Natural killer cell (primary cell): ENCODE measurements at regions not wholly inside any gene's neighbourhood (a gene's known extent, or its start where the extent isn't known, plus 50 kb on each side); places are given as distances from the start of the nearest gene placed in this dataset.

Experiments used
- ATAC-seq, 3 donors: fragments of 150-1000 bp in 2 of 3; fragments of 200-7000 bp in 1 of 3; cut with Tn5 transposase; 1 replicate in 1 of 3; 2 replicates in 2 of 3; pipeline ENCODE4 v1.10.0; 2021; ENCODE audit warnings: mild to moderate bottlenecking in 2 of 3, moderate library complexity in 2 of 3
- DNase-seq, 2 donors: peaks; one replicate each; pipeline versions ENCODE4 v3.0.0 to v3.0.0-alpha.2; 2013 to 2021; ENCODE audit warnings: mixed read lengths in 1 of 2
- H3K27ac ChIP-seq: one replicate; pipeline ENCODE4 v1.5.1; 2013; ENCODE audit warnings: mild to moderate bottlenecking, low read length
- H3K27me3 ChIP-seq: one replicate; pipeline ENCODE4 v1.6.1; 2013; ENCODE audit warnings: low read length; ENCODE audit not compliant: control insufficient read depth, insufficient read depth
- H3K36me3 ChIP-seq: one replicate; pipeline ENCODE4 v1.6.1; 2013; ENCODE audit warnings: low read length; ENCODE audit not compliant: control insufficient read depth, insufficient read depth
- H3K4me1 ChIP-seq: one replicate; pipeline ENCODE4 v1.6.1; 2013; ENCODE audit warnings: low read length; ENCODE audit not compliant: control insufficient read depth, insufficient read depth
- H3K4me3 ChIP-seq: one replicate; pipeline ENCODE4 v1.5.1; 2013; ENCODE audit warnings: low read length
- H3K9me3 ChIP-seq: one replicate; pipeline ENCODE4 v1.6.1; 2013; ENCODE audit warnings: low read length; ENCODE audit not compliant: control insufficient read depth, insufficient read depth
- H3K27ac Mint-ChIP-seq, 2 donors: one replicate each; pipeline ENCODE4 v1.8.0; 2022; ENCODE audit warnings: mild to moderate bottlenecking in 2 of 2, mixed read lengths in 2 of 2, moderate library complexity in 1 of 2
- H3K27me3 Mint-ChIP-seq, 2 donors: one replicate each; pipeline ENCODE4 v1.8.0; 2022; ENCODE audit warnings: low read depth in 2 of 2, mixed read lengths in 2 of 2
- H3K36me3 Mint-ChIP-seq: one replicate; pipeline ENCODE4 v1.8.0; 2022; ENCODE audit warnings: mixed read lengths
- H3K4me1 Mint-ChIP-seq, 2 donors: one replicate each; pipeline ENCODE4 v1.8.0; 2022; ENCODE audit warnings: mixed read lengths in 2 of 2
- H3K4me3 Mint-ChIP-seq: one replicate; pipeline ENCODE4 v1.8.0; 2022; ENCODE audit warnings: mild to moderate bottlenecking, moderate library complexity, mixed read lengths
- H3K9me3 Mint-ChIP-seq, 2 donors: one replicate each; pipeline ENCODE4 v1.8.0; 2022; ENCODE audit warnings: mixed read lengths in 2 of 2
- CTCF ChIP-seq: fragments of 200-600 bp; IDR thresholded peaks from one replicate; pipeline ENCODE4 v1.8.0; 2022; ENCODE audit warnings: antibody characterized with exemption
- WGBS: methylation state at CpG from one replicate; pipeline ENCODE4 v1.1.7; 2013; ENCODE audit warnings: missing lambda C conversion rate; ENCODE audit not compliant: insufficient coverage; 5-methylcytosine and 5-hydroxymethylcytosine counted together
- intact Hi-C: fragments of 100-400 bp; cut with micrococcal nuclease; formaldehyde crosslinking; loops from one replicate; pipeline ENCODE4 v1.14.2; 2022

GRCh38 chr2:183605440-183605839, 481.2 kb downstream of the NUP35 start:
- WGBS, result 73% methylated on average over 1 of the region's 3 CpGs
- no peak overlapping the region for H3K4me3 Mint-ChIP-seq
- Histone ChIP-seq H3K36me3 (no peaks in the 10 kb centered on the region), H3K4me3 (no peak overlapping the region), H3K4me1 (no peaks in the 10 kb centered on the region), H3K27me3 (no peaks in the 10 kb centered on the region), H3K27ac (no peak overlapping the region), H3K9me3 (peaks cover 6% of the 10 kb centered on the region)
- no peak overlapping the region for H3K27ac Mint-ChIP-seq
- no peak for DNase-seq
- ATAC-seq, result no peak
- H3K9me3 Mint-ChIP-seq, result peaks cover 6 to 12% of the 10 kb centered on the region in 2 donors
- intact Hi-C loops, result no loop called here
- H3K27me3 Mint-ChIP-seq, result no peaks in the 10 kb centered on the region
- TF ChIP-seq CTCF, result no peak
- H3K36me3 Mint-ChIP-seq, result no peaks in the 10 kb centered on the region
- H3K4me1 Mint-ChIP-seq, result no peaks in the 10 kb centered on the region

- no peak overlapping the region for H3K4me3 ChIP-seq
- H3K9me3 ChIP-seq, result peaks cover 4% of the 10 kb centered on the region
- H3K27me3 ChIP-seq, result no peaks in the 10 kb centered on the region
- no peak for TF ChIP-seq CTCF
- H3K27ac Mint-ChIP-seq, result no peak overlapping the region
- H3K4me3 Mint-ChIP-seq, result no peak overlapping the region
- H3K36me3 ChIP-seq, result no peaks in the 10 kb centered on the region
- no peak for ATAC-seq
- no peaks in the 10 kb centered on the region for H3K4me1 Mint-ChIP-seq
- no peak for DNase-seq
- peaks cover 10 to 14% of the 10 kb centered on the region in 2 donors for H3K9me3 Mint-ChIP-seq
- intact Hi-C loops, result no loop called here
- H3K36me3 Mint-ChIP-seq, result no peaks in the 10 kb centered on the region
- WGBS, result 77% methylated on average over 2 of the region's 2 CpGs
- H3K27ac ChIP-seq, result no peak overlapping the region
- H3K4me1 ChIP-seq, result no peaks in the 10 kb centered on the region
- H3K27me3 Mint-ChIP-seq, result no peaks in the 10 kb centered on the region
Observed at GRCh38 chr2:183606022-183606717, 481.9 kb downstream of the NUP35 start.

GRCh38 chr2:183606718-183607085, 482.5 kb downstream of the NUP35 start:
- H3K4me1 Mint-ChIP-seq, result no peaks in the 10 kb centered on the region
- H3K27ac Mint-ChIP-seq, result no peak overlapping the region
- peaks cover 7 to 14% of the 10 kb centered on the region in 2 donors for H3K9me3 Mint-ChIP-seq
- intact Hi-C loops, result no loop called here
- no peak for DNase-seq
- Histone ChIP-seq H3K27ac (no peak overlapping the region), H3K36me3 (no peaks in the 10 kb centered on the region), H3K27me3 (no peaks in the 10 kb centered on the region), H3K4me3 (no peak overlapping the region), H3K9me3 (peaks cover 4% of the 10 kb centered on the region), H3K4me1 (no peaks in the 10 kb centered on the region)
- H3K36me3 Mint-ChIP-seq, result no peaks in the 10 kb centered on the region
- no peak overlapping the region for H3K4me3 Mint-ChIP-seq
- TF ChIP-seq CTCF, result no peak
- no peak for ATAC-seq
- H3K27me3 Mint-ChIP-seq, result no peaks in the 10 kb centered on the region
- WGBS, result 100% methylated on average over 3 of the region's 3 CpGs

- no peak overlapping the region for H3K4me3 ChIP-seq
- H3K9me3 Mint-ChIP-seq, result peaks cover 7 to 14% of the 10 kb centered on the region in 2 donors
- H3K4me1 Mint-ChIP-seq, result no peaks in the 10 kb centered on the region
- H3K36me3 Mint-ChIP-seq, result no peaks in the 10 kb centered on the region
- no peaks in the 10 kb centered on the region for H3K27me3 Mint-ChIP-seq
- no peak overlapping the region for H3K27ac Mint-ChIP-seq
- H3K36me3 ChIP-seq, result no peaks in the 10 kb centered on the region
- no peaks in the 10 kb centered on the region for H3K27me3 ChIP-seq
- DNase-seq, result no peak
- peaks cover 4% of the 10 kb centered on the region for H3K9me3 ChIP-seq
- H3K27ac ChIP-seq, result no peak overlapping the region
- no peak overlapping the region for H3K4me3 Mint-ChIP-seq
- intact Hi-C loops, result no loop called here
- no peak for ATAC-seq
- no peaks in the 10 kb centered on the region for H3K4me1 ChIP-seq
- no peak for TF ChIP-seq CTCF
- WGBS, result 87% methylated on average over 12 of the region's 21 CpGs
Observed at GRCh38 chr2:183607995-183608394, 483.8 kb downstream of the NUP35 start.
